NB4 (cell line): ENCODE measurements at regions not wholly inside any gene's neighbourhood (a gene's known extent, or its start where the extent isn't known, plus 50 kb on each side); places are given as distances from the start of the nearest gene placed in this dataset.

Experiments
- POLR2A ChIP-seq: IDR thresholded peaks from 2 replicates; pipeline ENCODE4 v1.6.1; 2011; ENCODE audit warnings: mild to moderate bottlenecking; ENCODE audit not compliant: insufficient read length; ENCODE audit errors: extremely low read depth
- TF ChIP-seq, protein P1 (sequence below): IDR thresholded peaks from one replicate; pipeline ENCODE4 v1.5.1; 2012; ENCODE audit warnings: low read depth, low read length

DNA sequence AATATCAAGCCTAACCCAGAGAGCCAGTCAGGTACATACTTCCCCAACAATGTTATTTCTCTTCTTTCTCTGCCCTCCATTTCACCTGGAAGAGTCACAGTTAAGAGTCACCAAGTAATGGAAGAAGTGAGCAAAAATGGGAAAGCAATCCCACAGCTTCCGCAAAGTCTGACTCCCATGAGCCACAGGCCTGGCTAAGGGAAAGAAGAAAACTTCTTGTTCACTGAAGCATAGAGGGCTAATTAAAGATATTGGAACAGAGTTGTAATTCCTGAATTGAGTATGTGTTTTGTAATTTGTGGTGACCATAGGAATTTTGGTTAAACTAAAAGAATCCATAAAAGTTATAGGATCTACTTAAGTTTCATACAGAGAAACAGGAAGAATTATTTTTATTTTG, 830.9 kb upstream of the PCDH20 start:
- TF ChIP-seq, protein P1, sequence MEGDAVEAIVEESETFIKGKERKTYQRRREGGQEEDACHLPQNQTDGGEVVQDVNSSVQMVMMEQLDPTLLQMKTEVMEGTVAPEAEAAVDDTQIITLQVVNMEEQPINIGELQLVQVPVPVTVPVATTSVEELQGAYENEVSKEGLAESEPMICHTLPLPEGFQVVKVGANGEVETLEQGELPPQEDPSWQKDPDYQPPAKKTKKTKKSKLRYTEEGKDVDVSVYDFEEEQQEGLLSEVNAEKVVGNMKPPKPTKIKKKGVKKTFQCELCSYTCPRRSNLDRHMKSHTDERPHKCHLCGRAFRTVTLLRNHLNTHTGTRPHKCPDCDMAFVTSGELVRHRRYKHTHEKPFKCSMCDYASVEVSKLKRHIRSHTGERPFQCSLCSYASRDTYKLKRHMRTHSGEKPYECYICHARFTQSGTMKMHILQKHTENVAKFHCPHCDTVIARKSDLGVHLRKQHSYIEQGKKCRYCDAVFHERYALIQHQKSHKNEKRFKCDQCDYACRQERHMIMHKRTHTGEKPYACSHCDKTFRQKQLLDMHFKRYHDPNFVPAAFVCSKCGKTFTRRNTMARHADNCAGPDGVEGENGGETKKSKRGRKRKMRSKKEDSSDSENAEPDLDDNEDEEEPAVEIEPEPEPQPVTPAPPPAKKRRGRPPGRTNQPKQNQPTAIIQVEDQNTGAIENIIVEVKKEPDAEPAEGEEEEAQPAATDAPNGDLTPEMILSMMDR: no peak
- TF ChIP-seq POLR2A: no peak
